Astrocyte of the spinal cord (primary cell): ENCODE measurements at regions not wholly inside any gene's neighbourhood (a gene's known extent, or its start where the extent isn't known, plus 50 kb on each side); places are given as distances from the start of the nearest gene placed in this dataset.

Source experiments
- DNase-seq: peaks from one replicate; pipeline ENCODE4 v3.0.0; 2011; ENCODE audit warnings: low read depth, low spot score
- H3K4me3 ChIP-seq: 2 replicates; pipeline ENCODE4 v1.5.1; 2011; ENCODE audit warnings: low read depth, mild to moderate bottlenecking, low read length, moderate library complexity
- CTCF ChIP-seq: IDR thresholded peaks from 2 replicates; pipeline ENCODE4 v1.5.1; 2012; ENCODE audit warnings: low read depth, mild to moderate bottlenecking, low read length, inconsistent platforms
- in situ Hi-C: cut with HindIII; loops from 2 replicates; pipeline ENCODE4 v1.10.0; 2017; ENCODE audit warnings: low sequenced_read_pairs

- no peak for TF ChIP-seq CTCF
- in situ Hi-C loops: no loop called here
- H3K4me3 ChIP-seq: no peak overlapping the region
- DNase-seq: no peak
These were observed 652.6 kb downstream of the BCL11A start for GRCh38 chr2:59900728-59901452.

- no peak for DNase-seq
- no peak overlapping the region for H3K4me3 ChIP-seq
- in situ Hi-C loops: no loop called here
- TF ChIP-seq CTCF: no peak
These were observed 653.8 kb downstream of the BCL11A start for GRCh38 chr2:59899692-59900091.

DNA sequence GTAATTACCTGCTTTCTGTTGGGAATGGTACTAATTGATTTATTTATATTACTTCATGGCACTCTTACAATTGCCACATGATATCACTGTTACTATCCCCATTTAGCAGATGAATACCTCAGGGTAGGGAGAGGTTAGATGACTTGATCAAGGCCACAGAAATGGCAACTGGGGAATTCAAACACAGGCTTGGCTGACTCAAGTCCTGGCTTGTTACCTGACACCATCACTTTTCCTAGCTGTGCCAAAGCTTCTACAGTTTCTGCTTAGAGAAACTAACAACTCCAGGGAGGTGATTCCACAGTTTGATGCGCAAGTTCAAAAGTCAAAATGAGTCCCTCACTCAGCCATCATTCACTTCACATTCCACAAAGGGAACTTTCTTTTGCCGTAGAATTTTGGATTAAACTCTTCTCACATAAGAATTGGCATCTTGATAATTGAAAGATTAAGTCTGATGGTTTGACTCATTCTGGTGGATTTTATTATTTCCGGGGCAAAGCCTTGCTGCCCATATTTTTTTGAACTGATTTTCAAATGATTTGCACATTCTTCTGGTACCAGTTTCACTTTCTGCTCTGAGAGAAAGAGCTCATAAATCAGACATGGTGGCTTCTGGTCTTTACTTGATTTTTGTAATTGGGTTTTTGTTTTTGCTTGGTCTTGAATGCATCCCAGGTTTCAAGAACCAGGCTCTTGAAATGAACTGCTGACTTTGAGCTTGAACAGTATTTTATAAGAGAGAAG lies 656.8 kb downstream of the BCL11A start:
- TF ChIP-seq CTCF: no peak
- no peak for DNase-seq
- in situ Hi-C loops: no loop called here
- no peak overlapping the region for H3K4me3 ChIP-seq

DNA sequence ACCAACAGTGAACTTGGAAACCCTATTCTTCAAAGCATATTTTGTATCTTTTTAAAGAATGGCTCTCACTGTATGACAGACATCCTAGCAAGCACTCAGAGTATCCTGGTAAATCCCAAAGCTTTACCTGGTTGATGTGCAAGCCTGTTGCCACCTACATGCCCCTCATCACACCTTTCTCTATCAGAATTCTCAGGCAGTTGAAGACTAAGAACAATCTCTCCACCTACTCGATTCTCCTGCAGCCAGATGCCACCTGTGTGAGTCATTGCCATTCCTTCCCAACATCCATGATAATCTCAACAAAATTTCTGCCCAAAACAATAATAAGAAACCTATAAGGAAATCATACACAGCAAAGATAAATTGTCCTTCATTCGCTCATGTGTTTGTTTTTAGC lies 659.8 kb downstream of the BCL11A start:
- no peak for DNase-seq
- TF ChIP-seq CTCF: no peak
- no peak overlapping the region for H3K4me3 ChIP-seq
- in situ Hi-C loops: no loop called here

DNA sequence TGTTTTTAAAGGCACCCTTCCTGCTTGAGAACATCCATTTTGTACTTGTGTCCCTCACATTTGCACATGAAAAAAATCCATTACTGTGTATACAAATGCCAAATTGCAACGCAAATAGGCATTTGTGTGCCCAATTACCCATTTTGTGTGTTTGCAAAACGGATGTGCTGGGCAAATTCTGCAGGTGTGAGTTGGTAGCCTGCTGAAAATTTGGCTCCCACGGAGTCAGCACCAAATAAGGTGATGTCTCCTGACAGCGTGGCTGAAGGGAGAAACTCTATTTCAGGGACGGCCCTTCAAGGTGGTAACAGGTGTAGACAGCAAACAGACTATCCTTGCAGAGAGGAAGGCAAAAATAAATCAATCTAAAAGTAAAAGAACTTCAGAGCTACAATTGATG lies 661.1 kb downstream of the BCL11A start:
- no peak for TF ChIP-seq CTCF
- no peak overlapping the region for H3K4me3 ChIP-seq
- DNase-seq: no peak
- in situ Hi-C loops: no loop called here

- TF ChIP-seq CTCF: no peak
- in situ Hi-C loops: no loop called here
- DNase-seq: no peak
- H3K4me3 ChIP-seq: no peak overlapping the region
These were observed 664.1 kb downstream of the BCL11A start for GRCh38 chr2:59889305-59889704.
